HL-60/S4 treated with phorbol 12-myristate 13-acetate at 8.2 ng/mL for 4 days and 3 days (cell line): ENCODE measurements at regions not wholly inside any gene's neighbourhood (a gene's known extent, or its start where the extent isn't known, plus 50 kb on each side); places are given as distances from the start of the nearest gene placed in this dataset.

Source experiments
- in situ Hi-C: fragments of 300-500 bp; cut with MboI; formaldehyde crosslinking; loops from 2 replicates; pipeline ENCODE4 v1.15.0; 2022; ENCODE audit warnings: low sequenced_read_pairs

DNA sequence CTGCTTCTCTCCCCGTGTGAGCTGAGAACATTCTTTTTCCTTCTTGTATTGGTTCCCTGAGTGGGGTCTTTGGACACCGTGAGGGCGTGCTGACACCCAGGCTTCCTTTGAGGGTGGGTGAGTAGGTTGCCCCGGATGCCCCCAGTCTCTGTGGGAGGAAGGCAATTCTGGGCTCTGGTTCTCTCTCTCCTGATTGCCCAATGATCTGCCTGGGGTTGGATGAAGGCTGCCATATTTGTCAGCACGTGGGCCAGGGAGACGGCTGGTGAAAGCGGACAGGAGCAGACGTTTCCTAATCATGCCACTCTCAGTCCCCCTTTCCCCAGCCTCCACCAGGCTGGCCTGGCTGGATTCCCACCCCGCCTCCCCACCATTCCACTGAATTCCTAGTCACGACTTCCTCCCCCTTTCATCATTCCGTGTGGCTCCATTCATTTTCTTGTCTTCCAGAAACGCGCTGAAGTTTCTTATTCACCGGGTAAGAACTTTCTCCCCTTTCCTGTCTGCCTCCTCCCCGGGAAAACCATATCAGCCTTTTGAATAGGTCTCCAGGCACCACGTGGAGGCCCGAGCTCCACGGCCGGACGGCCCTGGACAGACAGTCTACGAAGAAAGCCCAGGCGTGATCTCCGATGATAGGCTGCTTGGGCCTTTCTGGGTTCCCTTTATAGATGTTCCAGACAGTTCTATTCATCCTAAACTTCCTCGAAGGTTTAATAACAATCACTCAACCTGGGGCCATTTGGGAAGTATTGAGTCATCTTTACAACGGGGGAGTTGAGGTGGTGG is 98.7 kb upstream of the NPTX2 start:
- in situ Hi-C loops = no loop called here

DNA sequence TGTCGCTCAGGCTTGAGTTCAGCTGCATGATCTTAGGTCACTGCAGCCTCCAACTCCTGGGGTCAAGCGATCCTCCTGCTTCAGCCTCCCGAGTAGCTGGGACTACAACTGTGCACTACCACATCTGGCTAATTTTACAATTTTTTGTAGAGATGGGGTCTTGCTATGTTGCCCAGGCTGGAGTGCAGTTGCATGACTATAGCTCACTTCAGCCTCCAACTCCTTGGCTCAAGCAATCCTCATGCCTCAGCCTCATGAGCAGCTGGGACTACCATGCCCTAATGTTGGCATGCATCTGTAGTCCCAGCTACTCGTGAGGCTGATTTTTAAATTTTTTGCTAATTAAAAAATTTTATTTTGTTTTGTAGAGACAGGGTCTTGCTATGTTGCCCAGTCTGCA is 101.9 kb upstream of the NPTX2 start:
- in situ Hi-C loops = no loop called here

DNA sequence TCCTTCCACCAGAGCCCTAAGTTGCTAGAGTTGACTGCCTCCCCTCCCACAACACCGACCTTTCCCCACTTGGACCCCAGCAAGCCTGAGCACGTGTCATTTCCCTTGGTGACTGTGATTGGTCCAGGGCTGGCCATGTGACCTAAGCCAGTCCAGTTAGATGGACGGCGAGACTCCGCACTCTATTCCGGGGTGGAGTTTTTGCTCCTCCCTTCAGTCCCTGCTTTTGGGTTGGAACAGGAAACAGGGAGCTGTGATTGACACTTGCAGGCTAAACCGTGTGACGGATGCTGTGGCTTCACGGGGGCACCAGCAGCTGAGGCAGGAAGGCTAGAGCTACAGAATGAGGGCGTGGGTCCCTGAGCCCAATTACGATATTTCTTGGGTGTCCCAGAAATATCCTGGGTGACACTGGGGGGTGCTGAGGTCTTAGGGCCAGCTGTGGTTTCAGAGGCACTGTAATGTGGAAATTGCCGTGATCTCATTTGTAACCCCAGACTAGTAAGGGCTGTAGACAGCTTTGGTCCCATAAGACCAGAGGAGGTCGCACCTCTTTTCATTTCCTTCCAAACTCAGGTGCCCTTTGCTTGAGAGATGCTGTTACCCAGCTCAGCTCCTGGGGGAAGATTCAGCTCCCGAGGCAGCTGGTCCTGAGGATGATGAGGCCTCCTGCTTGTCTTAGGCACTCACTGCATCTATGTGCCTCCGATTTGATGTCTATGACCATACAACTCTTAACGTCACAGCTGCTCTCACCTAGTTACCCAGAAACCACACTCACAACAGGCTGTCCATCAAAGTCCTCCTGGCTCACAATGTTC is 102.7 kb upstream of the NPTX2 start:
- in situ Hi-C loops = no loop called here

DNA sequence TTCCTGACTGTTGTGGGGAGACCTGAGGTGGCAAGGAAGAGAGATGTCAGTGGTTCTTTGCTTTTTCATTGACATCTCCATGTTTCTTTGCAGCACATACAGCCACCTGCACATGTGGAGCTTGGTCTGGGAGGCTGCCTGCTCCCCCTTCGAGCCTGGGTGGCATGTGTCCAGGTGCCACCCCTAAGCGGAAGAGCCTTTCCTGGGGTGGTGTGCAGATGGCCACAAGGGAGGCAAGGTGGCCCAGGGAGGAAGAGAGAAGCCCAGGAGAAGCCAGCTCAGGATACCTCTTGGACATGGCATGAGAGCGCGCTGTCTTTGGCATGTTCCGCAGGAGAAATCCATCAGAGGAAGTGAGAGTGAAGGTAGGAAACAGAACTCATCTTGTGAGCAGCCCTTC is 105.9 kb upstream of the NPTX2 start:
- in situ Hi-C loops = no loop called here

DNA sequence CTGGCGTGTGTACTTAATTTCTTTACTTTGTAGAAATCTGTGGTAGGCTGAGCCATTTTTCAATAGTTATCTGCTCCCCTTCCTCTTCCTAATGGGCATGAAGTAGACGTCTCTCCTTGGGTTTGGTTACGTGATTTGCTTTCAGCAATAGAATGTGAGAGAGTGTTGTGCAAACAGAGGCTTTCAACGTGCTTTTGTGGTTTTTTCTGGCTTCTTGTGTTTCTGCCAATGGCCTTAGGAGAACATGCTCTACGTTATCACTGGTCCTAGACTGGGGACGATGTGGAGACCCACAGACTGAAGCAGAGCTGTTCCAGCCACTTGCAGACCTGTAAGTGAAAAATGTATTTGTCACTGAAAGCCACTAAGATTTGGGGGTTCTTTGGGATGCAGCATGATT is 107.2 kb upstream of the NPTX2 start:
- in situ Hi-C loops = no loop called here

DNA sequence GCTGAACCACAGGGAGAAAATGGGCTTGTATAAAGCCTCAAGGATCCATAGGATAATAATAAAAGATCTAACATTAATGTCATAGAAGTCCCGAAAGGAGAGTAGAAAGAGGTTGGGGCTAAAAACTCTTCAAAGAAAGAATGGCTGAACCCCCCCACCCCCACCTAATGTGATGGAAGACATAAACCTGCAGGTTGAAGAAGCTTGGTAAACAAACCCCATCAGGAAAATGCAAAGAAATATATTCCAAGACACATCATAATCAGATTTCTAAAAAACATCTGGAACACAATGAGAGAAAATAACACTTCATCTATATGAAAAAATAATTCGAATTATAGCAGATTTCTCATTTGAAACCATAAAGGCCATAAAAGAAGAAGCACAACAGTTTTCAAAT is 105.6 kb upstream of the BAIAP2L1 start:
- in situ Hi-C loops = no loop called here

DNA sequence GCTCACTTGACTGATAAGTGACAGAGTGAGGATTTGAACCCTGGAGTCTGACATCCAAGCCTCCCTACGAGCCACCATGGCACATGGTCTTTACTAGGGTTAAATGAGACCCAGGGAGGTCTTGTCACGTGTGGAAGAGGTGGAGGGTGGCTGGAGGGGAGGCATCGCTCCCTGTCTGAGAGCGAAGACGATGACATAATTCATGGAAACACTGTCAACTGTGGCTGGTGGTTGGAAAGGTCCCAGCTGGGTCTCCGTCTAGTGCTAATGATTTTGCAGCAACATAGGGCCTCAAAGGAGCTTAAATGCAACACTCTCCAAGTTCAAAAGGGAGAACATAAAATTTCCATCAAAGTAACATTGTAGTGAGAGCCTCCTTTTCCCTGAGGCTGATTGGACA is 99.9 kb upstream of the BAIAP2L1 start:
- in situ Hi-C loops = no loop called here

DNA sequence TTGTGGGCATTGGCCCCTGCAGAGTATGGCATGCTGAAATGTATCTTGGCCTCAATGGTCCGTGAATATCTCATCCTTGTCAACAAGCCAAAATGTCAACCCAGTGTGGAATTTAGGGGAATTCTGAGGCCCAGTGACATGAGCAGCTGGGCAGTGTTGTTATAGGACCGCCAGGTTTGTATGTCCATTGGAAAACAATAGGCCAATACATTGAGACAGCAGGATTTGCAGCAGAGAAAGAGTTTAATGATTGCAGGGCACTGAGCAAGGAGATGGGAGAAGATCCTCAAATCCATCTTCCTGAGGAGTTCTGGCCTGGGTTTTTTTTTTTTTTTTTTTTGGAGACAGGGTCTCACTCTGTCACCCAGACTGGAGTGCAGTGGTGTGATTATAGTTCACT is 95.7 kb upstream of the BAIAP2L1 start:
- in situ Hi-C loops = loop anchor here (25.0 kb wide), 1 partner anchor 91 kb away; no protein-coding TSS in a partner anchor

DNA sequence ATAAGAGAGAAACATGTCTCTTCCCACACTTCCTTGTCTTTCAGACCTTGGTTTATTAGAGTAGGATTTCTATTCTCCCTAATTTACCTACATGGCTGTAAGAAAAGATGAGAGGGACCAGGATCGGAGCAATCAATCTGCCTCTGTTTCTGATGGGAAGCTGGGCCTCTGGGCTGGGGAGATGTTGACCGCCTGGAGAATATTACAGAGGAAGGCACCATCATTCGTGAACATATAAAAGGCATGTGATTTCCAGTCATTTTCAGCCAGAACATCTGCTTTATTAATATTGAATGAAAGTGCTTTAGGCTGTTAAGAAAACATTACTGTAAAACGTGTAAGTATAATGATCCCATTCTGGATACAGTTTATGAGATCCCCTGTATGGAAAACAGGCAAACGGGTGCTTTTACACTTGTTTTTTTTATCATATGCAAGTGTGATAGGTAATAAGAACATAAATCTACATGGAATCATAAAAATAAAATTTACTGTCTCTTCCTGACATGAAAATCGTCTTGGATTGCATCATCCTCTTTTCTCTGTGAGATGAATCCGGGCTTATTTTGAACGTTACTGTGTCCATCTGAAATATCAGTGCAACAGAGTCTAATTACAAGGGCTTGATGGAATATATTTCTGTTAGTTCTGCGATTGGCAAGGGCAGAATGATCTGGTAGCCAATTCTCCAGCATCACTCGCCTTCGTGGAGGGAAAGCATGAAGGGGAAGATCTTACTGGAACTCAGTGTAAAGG is 94.5 kb upstream of the BAIAP2L1 start:
- in situ Hi-C loops = loop anchor here (25.0 kb wide), 1 partner anchor 92 kb away; no protein-coding TSS in a partner anchor

DNA sequence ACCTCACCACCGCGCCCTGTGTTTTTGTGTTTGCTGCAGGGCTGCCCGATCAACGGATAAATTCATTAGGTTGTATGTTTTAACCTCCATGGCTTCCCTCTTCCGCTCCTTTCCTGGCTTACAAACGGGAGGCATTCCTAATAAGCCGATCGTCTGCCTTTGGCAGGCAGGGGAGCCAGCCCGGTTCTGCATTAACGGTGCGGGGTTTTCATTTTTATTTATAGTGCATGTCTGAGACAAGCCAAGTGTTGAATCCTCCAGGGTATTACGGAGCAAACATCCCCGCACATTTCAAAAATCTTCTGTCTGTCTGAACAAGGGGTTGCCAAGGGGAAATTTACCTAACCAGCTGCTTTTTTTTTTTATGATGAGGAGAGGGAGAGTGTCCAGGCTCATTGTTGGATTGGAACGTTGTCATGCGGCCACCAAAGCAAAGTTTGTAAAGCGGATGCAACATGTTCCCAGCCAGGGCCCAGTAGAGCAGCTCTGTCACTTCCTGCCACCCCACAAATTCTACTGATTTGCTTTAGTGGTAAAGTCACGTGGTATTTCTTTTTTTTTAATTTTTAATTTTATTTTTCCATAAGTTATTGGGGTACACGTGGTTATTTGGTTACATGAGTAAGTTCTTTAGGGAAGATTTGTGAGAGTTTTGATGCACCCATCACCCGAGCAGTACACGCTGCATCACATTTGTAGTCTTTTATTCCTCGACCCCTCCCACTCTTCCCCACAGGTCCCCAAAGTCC is 92.3 kb upstream of the BAIAP2L1 start:
- in situ Hi-C loops = loop anchor here (25.0 kb wide), 1 partner anchor 94 kb away; no protein-coding TSS in a partner anchor

DNA sequence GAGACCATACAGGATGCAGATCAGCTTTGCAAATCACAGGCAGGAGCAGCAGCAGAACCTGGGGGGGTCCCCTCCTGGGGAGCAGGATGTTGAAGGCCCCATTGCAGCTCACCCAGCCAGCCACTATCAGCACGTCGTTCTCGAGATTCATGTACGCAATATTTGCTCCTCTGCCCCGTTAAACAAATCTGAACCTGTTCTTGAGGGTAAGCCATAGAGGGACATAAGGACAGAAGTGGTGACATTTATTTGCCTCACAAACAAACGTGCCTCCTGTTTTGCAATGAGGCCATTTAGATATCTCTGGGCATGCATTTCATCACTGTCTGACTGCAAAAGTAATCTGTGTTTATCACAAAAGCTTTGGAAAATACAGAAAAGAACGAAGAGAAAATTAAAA is 87.3 kb upstream of the BAIAP2L1 start:
- in situ Hi-C loops = loop anchor here (25.0 kb wide), 1 partner anchor 99 kb away; no protein-coding TSS in a partner anchor

DNA sequence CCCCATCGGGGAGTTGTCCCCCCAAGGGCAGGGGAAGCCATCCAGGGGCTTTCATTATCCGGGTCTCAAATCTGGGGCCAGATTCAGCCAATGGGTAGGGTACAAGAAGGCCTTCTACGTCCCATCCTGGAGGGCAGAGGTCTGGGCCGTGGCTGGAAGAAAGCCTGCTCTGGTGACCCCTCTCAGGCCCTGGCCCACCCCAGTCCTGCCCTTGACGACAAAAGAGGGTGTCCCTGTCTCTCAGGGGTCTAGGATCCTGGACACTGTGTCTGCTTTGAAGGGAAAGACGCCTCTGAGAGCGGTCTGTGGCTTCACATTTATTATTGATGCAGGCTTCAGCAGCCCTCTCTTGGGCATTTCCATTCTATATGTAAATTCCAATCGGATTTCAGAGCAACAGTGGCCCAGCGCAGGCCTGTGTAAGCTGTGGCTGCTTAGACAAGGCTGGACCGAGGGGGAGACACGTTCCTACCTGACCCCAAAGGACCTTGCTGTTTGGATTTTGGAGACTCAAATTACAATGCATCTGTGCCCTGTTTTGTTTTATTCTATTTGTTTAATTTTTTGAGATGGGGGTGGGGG is 83.2 kb upstream of the BAIAP2L1 start:
- in situ Hi-C loops = loop anchor here (25.0 kb wide), 1 partner anchor 103 kb away; no protein-coding TSS in a partner anchor

DNA sequence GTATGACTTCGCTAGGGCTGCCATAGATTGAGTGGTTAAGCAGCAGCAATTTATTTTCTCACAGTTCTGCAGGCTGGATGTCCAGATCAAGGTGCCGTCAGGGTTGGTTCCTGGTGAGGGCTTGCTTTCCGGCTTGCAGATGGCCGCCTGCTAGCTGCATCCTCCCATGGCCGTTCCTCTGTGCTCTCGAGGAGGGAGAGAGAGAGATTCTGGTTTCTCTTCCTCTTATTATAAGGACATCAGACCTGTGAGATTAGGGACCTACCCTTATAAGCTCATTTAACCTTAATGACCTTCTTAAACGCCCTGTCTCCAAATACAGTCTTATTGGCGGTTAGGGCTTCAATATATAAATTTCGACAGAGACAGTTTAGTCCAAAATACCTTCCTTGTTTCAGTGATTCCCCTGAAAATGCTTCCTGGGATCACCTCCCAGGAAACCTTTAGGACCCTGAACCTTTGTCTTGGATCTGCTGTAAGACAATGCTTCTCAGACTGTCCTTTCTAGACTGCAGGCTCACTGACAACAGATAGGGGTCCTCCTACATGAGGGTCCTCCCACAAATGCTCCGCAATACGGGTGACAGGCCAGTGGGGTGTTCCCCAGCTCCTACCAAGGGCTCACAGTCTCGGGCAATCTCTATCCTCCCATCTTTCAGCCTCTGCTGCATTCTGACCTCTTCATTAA is 82.5 kb upstream of the BAIAP2L1 start:
- in situ Hi-C loops = loop anchor here (25.0 kb wide), 1 partner anchor 104 kb away; no protein-coding TSS in a partner anchor

DNA sequence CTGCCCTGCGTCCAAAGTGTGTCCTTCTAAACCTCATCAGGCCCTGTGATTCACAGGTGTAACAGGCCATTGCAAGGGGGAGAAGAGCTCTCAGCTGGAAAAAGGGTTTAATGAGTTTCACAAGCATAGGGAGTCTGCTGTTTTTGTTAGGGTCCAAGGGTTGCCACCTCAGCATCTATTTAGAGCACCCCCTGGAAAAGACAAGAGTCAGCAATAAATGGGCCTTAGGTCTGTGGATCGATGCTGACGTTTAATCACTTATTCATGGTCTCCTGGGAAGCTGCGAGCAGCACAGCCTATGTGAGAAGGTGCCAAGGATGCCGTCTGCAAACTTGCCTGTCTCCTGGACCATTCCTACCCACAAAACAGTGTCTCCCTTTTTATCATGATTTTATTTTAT is 78.4 kb upstream of the BAIAP2L1 start:
- in situ Hi-C loops = loop anchor here (25.0 kb wide), 1 partner anchor 108 kb away; no protein-coding TSS in a partner anchor

DNA sequence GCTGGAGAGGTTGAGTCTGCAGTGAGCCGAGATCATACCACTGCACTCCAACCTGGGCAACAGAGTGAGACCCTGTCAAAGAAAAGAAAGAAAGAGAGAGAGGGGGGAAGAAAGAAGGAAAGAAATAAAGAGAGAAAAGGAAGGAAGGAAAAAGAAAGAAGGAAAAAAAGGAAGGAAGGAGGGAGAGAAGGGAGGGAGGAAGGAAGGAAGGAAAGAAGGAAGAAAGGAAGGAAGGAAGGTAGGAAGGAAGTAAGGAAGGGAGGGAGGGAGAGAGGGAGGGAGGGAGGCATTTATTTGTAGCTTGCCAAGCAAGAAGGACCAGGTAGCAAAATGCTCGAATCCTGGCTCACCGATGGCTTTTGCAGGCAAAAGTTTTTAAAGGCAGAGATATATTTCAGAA is 74.5 kb upstream of the BAIAP2L1 start:
- in situ Hi-C loops = loop anchor here (25.0 kb wide), 1 partner anchor 112 kb away; no protein-coding TSS in a partner anchor

DNA sequence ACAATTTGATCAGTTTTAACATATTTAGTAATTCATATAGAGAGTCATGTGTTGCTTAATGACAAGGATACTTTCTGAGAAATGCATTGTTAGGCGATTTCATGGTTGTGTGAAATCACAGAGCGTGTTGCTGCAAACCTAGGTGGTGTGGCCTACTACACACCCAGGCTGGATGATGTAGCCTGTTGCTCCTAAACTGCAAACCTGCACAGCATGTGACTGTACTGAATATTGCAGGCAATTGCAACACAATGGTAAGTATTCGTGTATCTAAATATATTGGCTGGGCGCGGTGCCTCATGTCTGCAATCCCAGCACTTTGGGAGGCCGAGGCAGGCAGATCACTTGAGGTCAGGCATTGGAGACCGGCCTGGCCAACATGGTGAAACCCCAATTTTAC is 73.7 kb upstream of the BAIAP2L1 start:
- in situ Hi-C loops = no loop called here

DNA sequence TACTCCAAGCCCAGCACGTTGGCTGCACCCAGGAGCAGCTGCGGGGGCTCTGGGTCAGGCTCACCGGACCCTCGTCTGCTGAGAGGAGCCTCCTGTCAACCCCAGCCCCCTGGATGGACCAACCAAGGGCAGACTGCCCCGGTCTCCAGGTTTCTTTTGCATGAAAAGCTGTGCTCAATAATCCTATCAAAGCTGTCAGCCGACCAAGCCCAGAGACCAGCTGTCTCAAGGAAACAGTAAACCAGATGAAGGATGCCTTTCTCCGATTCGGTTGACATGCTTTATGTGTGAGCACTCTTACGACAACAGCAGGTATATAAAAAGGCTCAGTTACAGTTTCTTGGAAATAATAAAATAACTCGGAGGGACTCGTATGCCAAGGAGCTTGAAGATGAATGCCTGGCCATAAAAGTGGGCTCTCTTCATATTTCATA is 71.6 kb upstream of the BAIAP2L1 start:
- in situ Hi-C loops = no loop called here

DNA sequence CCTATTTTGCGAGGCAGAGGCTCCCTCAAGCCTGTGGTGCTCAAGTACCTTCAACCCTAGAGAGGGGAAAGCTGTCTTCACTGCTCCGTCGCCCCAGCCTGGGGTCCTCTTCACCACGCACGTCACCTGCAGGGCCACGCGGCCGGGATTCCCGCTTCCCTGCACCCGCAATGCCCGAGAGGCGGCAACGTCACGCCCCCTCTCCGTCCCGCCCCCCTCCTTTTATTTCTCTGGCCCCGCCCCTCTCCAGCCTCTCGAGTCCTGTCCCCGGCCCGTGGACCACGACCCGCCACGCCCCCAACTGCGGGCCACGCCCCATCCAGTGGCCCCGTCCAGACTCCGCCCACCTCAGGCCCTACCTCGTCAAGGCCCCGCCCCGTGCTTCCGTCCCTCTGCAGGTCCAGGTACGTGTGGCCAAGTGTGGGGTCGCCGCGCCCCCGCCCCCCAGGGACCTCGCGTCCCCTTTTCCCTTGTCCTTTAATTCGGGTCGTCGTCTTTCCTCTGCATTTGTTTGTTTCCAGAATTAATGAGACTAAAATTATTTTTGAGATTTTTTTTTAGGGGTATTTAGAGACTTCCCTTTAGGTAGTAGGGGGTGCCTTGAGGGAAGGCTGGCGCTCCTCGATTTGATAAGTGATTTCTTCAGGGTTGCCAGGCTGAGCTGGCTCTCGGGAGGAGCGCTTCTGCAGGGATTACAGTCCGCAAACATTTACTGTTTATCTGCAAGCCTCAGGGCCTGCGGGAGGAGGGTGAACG is 69.8 kb upstream of the BAIAP2L1 start:
- in situ Hi-C loops = no loop called here

DNA sequence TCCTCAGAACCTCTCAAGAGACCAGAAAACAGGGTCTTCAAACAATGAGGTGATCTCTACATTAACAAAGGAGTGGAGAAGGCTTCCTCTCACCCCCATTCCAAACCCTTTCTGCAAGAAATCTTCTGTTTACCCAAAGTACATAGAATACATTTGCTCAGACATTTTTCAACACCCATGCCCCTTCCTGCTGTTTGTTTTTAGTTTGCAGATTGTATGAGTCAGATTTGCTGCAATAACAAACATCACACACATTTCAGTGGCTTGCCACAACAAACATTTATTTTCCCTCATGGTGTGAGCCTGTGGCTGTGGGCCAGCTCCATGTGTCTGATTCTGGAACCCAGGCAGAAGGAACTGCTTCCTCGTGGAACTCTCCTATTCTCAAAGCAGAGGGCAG is 68.2 kb upstream of the BAIAP2L1 start:
- in situ Hi-C loops = no loop called here
